ENCODE measurements at regions not wholly inside any gene's neighbourhood (a gene's known extent, or its start where the extent isn't known, plus 50 kb on each side); places are given as distances from the start of the nearest gene placed in this dataset.
A peak's percentile ranks its signal among the peaks of the same experiment; 100 is the strongest.

DNA sequence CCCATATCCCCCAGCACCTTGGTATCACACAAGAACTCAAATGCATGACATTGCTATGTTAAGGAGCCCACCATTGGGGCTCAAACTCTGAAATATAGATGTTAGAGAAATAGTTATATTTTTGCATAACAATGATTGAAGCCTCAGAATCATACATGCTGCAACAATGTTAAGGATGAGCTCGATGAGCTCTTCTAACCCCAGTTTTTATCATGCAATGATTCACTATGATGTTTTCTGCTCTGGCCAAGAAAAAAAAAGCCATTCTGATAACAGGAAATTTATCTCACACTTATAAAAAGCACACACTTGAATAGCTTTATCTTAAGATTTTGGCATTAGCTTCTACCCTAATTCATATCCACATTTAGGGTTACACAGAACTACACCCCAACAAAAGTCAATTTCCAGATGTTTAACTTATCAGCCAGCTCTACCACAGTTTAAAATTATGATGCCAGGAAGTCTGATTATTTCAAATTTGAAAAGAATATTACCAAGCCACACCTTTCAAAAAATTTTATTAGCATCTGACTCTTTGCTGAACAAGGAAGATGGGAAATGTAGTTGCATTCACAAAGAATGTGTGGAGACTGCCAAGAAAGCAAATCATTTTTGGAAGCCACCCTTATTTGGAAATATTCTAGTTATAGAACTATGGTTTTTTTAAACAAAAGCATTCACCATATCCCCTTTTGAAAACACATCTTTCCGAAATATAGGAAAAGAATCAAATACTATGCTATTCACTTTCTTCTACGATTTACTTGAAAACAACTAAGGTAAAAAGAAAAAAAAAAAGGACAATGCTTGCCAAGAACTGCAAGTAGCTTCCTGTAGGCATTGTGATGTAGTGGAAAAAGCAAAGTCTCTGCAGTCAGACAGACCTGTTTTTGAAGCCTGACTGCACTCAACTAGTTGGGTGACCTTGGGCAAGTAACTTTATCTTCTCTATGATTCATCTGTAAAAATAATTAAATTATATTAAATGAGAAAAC, 100.8 kb upstream of the PLS3 start:
- Histone ChIP-seq H4K20me1 (ENCODE audit: insufficient read depth) (no peaks in the 10 kb centered on the region), H3K4me2 (ENCODE audit: unreplicated experiment) (no peak overlapping the region), H3K4me3 (no peak overlapping the region; the same call in 1 of the 2 replicates), H3F3A (ENCODE audit: insufficient read depth) (no peaks in the 10 kb centered on the region), H3K9me3 (ENCODE audit: low read depth) (no peaks in the 10 kb centered on the region), H2AFZ (peak overlapping the region; percentile 45), H3K4me1 (ENCODE audit: insufficient read depth) (peaks cover 16% of the 10 kb centered on the region; the same call in 1 of the 2 replicates), H3K9me2 (ENCODE audit: insufficient read depth) (no peaks in the 10 kb centered on the region), H3K79me2 (ENCODE audit: insufficient read depth) (no peaks in the 10 kb centered on the region), H3K36me3 (ENCODE audit: low read depth) (no peaks in the 10 kb centered on the region), H3K9ac (no peak overlapping the region), H3K27ac (peak overlapping the region; percentile 52), H3K27me3 (replicated peaks; ENCODE audit: insufficient read depth) (no peaks in the 10 kb centered on the region)
- 5 to 14% methylated on average over 3 of the region's 3 CpGs for WGBS, 2 experiments (ENCODE audit: low coverage in 1 of 2, low lambda C conversion rate in 2 of 2, missing lambda C conversion rate in 2 of 2)
- in situ Hi-C loops (cut with MboI) = no loop called here
- peak; percentile 60 for DNase-seq
- no peak for TF ChIP-seq EZH2phosphoT487 (IDR thresholded peaks at IDR 0.05; ENCODE audit: insufficient read depth, low read depth)

GRCh38 chrX:115462406-115462805, 98.6 kb upstream of the PLS3 start:
- Histone ChIP-seq H3K4me1 (ENCODE audit: insufficient read depth) (peaks cover 16% of the 10 kb centered on the region; the same call in 1 of the 2 replicates), H3K36me3 (ENCODE audit: low read depth) (no peaks in the 10 kb centered on the region), H3K4me3 (no peak overlapping the region), H3K9me3 (ENCODE audit: low read depth) (no peaks in the 10 kb centered on the region), H3K4me2 (ENCODE audit: unreplicated experiment) (no peak overlapping the region), H3K27ac (no peak overlapping the region), H3K9ac (no peak overlapping the region), H3K9me2 (ENCODE audit: insufficient read depth) (no peaks in the 10 kb centered on the region), H3F3A (ENCODE audit: insufficient read depth) (no peaks in the 10 kb centered on the region), H4K20me1 (ENCODE audit: insufficient read depth) (no peaks in the 10 kb centered on the region), H3K27me3 (replicated peaks; ENCODE audit: insufficient read depth) (no peaks in the 10 kb centered on the region), H2AFZ (no peak overlapping the region), H3K79me2 (ENCODE audit: insufficient read depth) (no peaks in the 10 kb centered on the region)
- in situ Hi-C loops (cut with MboI) = no loop called here
- TF ChIP-seq EZH2phosphoT487 (IDR thresholded peaks at IDR 0.05; ENCODE audit: insufficient read depth, low read depth) (no peak), EZH2 (IDR thresholded peaks at IDR 0.05; ENCODE audit: insufficient read depth, poor library complexity, severe bottlenecking) (no peak)
- DNase-seq = no peak
- 71 to 77% methylated on average over 1 of the region's 1 CpG for WGBS, 2 experiments (ENCODE audit: low coverage in 1 of 2, low lambda C conversion rate in 2 of 2, missing lambda C conversion rate in 2 of 2)

DNA sequence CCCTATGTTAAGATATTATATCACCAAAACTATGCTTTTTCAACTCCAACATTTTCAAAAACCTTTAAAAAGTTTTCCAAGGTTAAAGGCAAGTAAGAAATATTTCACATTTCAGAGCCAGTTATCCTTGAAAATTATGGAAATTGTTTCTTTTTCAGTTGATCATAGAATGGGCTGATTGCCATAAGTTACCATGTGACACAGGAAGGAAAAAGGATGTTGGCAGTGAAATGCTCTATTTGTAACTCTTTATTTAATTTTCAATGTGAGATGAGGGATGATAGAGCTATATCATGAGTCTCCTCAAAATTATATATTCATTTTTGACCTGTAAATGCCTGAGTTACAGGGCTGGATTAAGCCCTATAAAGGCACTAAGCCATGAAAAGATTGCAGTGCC, 93.0 kb upstream of the PLS3 start:
- no peak overlapping the region for H2AFZ ChIP-seq
- H3K9ac ChIP-seq = no peak overlapping the region
- DNase-seq = no peak
- H3K27me3 ChIP-seq (replicated peaks; ENCODE audit: insufficient read depth) = no peaks in the 10 kb centered on the region
- in situ Hi-C loops (cut with MboI) = no loop called here
- no peaks in the 10 kb centered on the region for H3K4me1 ChIP-seq (ENCODE audit: insufficient read depth)
- no peak overlapping the region for H3K4me2 ChIP-seq (ENCODE audit: unreplicated experiment)
- no peak overlapping the region for H3K27ac ChIP-seq
- no peaks in the 10 kb centered on the region for H4K20me1 ChIP-seq (ENCODE audit: insufficient read depth)
- H3K9me2 ChIP-seq (ENCODE audit: insufficient read depth) = no peaks in the 10 kb centered on the region
- no peak for TF ChIP-seq EZH2 (IDR thresholded peaks at IDR 0.05; ENCODE audit: insufficient read depth, poor library complexity, severe bottlenecking)
- TF ChIP-seq EZH2phosphoT487 (IDR thresholded peaks at IDR 0.05; ENCODE audit: insufficient read depth, low read depth) = no peak
- H3K9me3 ChIP-seq (ENCODE audit: low read depth) = no peaks in the 10 kb centered on the region
- no peaks in the 10 kb centered on the region for H3K36me3 ChIP-seq (ENCODE audit: low read depth)
- no peak overlapping the region for H3K4me3 ChIP-seq
- H3F3A ChIP-seq (ENCODE audit: insufficient read depth) = no peaks in the 10 kb centered on the region
- no peaks in the 10 kb centered on the region for H3K79me2 ChIP-seq (ENCODE audit: insufficient read depth)

DNA sequence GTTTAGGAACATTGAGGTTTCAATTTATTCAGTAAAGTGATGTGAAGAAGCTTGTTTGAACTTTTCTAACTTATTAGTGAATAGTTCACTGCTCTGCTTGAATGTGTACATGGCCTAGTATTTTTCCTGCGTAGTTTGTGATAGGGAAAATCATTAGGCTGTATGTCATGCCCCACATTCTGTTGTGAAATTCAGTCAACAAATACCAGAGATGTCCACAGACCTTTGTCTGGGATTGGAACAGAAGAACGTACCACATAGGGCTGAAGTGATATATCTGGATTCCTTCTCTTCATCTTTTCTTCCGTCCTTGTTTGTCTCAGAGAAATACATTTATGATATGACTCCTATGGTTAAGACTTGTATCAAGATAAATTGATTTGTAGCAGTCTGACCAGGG, 88.8 kb upstream of the PLS3 start:
- WGBS, 2 experiments (ENCODE audit: low coverage in 1 of 2, low lambda C conversion rate in 2 of 2, missing lambda C conversion rate in 2 of 2) = 87 to 100% methylated on average over 3 of the region's 3 CpGs
- Histone ChIP-seq H3K27me3 (replicated peaks; ENCODE audit: insufficient read depth) (no peaks in the 10 kb centered on the region), H2AFZ (no peak overlapping the region), H4K20me1 (ENCODE audit: insufficient read depth) (no peaks in the 10 kb centered on the region), H3K9me3 (ENCODE audit: low read depth) (no peaks in the 10 kb centered on the region), H3K4me3 (no peak overlapping the region), H3F3A (ENCODE audit: insufficient read depth) (no peaks in the 10 kb centered on the region), H3K4me2 (ENCODE audit: unreplicated experiment) (no peak overlapping the region), H3K9me2 (ENCODE audit: insufficient read depth) (no peaks in the 10 kb centered on the region), H3K36me3 (ENCODE audit: low read depth) (no peaks in the 10 kb centered on the region), H3K9ac (no peak overlapping the region), H3K4me1 (ENCODE audit: insufficient read depth) (no peaks in the 10 kb centered on the region), H3K27ac (no peak overlapping the region), H3K79me2 (ENCODE audit: insufficient read depth) (no peaks in the 10 kb centered on the region)
- TF ChIP-seq EZH2phosphoT487 (IDR thresholded peaks at IDR 0.05; ENCODE audit: insufficient read depth, low read depth) = no peak
- TF ChIP-seq EZH2 (IDR thresholded peaks at IDR 0.05; ENCODE audit: insufficient read depth, poor library complexity, severe bottlenecking) = no peak
- DNase-seq = no peak
- in situ Hi-C loops (cut with MboI) = no loop called here

Data from GM23248 (cell line).